ENCODE measurements at regions not wholly inside any gene's neighbourhood (a gene's known extent, or its start where the extent isn't known, plus 50 kb on each side); places are given as distances from the start of the nearest gene placed in this dataset.

DNA sequence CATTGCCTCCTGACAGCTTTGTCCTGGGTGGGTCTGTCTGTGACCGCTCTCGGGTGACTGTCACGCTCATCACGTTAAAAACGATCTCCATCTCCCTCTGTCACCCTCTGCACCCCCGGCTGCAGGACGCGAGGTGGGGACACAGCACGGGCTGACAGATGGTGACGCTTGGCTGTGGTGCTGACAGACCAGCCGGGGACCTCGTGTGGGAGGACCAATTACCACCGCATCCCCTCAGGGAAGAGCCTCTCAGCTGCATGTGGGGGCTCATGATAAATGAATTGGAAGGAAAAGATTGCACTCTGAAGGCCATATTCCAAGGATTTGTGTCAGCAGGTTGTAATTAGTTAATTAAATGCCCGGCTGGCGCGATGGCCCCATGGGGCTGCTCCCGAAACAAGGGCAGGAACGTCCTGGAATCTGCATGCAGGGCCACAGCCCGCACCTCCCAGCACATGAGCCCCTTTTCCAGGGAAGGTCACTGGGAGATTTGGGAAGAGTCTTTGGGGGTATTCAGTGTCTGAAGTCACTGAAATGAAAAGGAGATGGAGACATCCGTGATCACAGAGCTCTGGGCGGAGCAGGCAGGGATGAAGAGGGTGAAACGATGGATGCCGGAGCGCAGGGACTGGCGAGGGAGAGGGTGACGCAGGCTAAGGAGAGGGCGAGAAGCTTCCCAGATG lies 87.1 kb downstream of the ERMARD start:
- Mint-ChIP-seq H3K9me3 (no peaks in the 10 kb centered on the region), H3K27me3 (ENCODE audit: insufficient read depth, low read depth, poor library complexity) (peaks cover 3% of the 10 kb centered on the region), H3K36me3 (ENCODE audit: low read depth) (no peaks in the 10 kb centered on the region), H3K4me3 (no peak overlapping the region), H3K27ac (no peak overlapping the region), H3K4me1 (no peaks in the 10 kb centered on the region; the same call in 2 of the 3 replicates)
- DNase-seq (ENCODE audit: low spot score) (no peak), ATAC-seq (no peak)
- Histone ChIP-seq H2AFZ (no peak overlapping the region), H4K20me1 (replicated peaks; ENCODE audit: insufficient read depth) (no peaks in the 10 kb centered on the region), H3K9me2 (ENCODE audit: insufficient read depth) (no peaks in the 10 kb centered on the region), H3K4me3 (no peak overlapping the region), H3K27me3 (ENCODE audit: insufficient read depth) (no peaks in the 10 kb centered on the region), H3K79me2 (replicated peaks; ENCODE audit: insufficient read depth) (no peaks in the 10 kb centered on the region), H3K27ac (ENCODE audit: low read depth) (no peak overlapping the region), H3F3A (replicated peaks; ENCODE audit: low read depth) (no peaks in the 10 kb centered on the region), H3K36me3 (ENCODE audit: insufficient read depth) (no peaks in the 10 kb centered on the region), H3K4me1 (ENCODE audit: insufficient read depth) (no peaks in the 10 kb centered on the region), H3K4me2 (no peak overlapping the region)
- TF ChIP-seq POLR2AphosphoS5 (IDR thresholded peaks at IDR 0.05; ENCODE audit: low read depth), result no peak
- no peak for TF ChIP-seq CREB1 (CRISPR knock-in tag; IDR thresholded peaks at IDR 0.05; ENCODE audit: low read depth)
- no peak for TF ChIP-seq EZH2 (IDR thresholded peaks at IDR 0.05; ENCODE audit: low read depth, unreplicated experiment)
- no peak for TF ChIP-seq REST (IDR thresholded peaks at IDR 0.05; ENCODE audit: unreplicated experiment)
- no peak for TF ChIP-seq ZNF462 (CRISPR knock-in tag; IDR thresholded peaks at IDR 0.05)
- no peak for TF ChIP-seq ETS1 (IDR thresholded peaks at IDR 0.05)
- TF ChIP-seq ZNF114 (CRISPR knock-in tag; IDR thresholded peaks at IDR 0.05), result no peak
- TF ChIP-seq CTCF (conservative IDR thresholded peaks at IDR 0.05; ENCODE audit: low read depth in 2 of 2), result no peak
- TF ChIP-seq ZNF331 (CRISPR knock-in tag; IDR thresholded peaks at IDR 0.05; ENCODE audit: low read depth), result no peak
- no peak for TF ChIP-seq JUNB (IDR thresholded peaks at IDR 0.05; ENCODE audit: unreplicated experiment)
- TF ChIP-seq NANOG (IDR thresholded peaks at IDR 0.05; ENCODE audit: borderline replicate concordance), result no peak
- no peak for TF ChIP-seq STAT1 (IDR thresholded peaks at IDR 0.05; ENCODE audit: unreplicated experiment)
- no peak for TF ChIP-seq EZH2phosphoT487 (IDR thresholded peaks at IDR 0.05; ENCODE audit: unreplicated experiment)

Measured in GM23338 (cell line).